Pancreas (tissue), 10 donors: ENCODE measurements at regions not wholly inside any gene's neighbourhood (a gene's known extent, or its start where the extent isn't known, plus 50 kb on each side); places are given as distances from the start of the nearest gene placed in this dataset.
"Not testable (repeated sequence)": the region's sequence is repeated elsewhere in the genome, so short reads cannot be mapped to it uniquely, and the experiment has no call there.

Experiments
- ATAC-seq, 4 donors: fragments of 200-7000 bp; cut with Tn5 transposase; one replicate each; pipeline versions ENCODE4 v1.8.0 to v1.9.1; 2020; ENCODE audit warnings: mild to moderate bottlenecking in 4 of 4, moderate library complexity in 4 of 4
- DNase-seq, 6 donors: peaks; one replicate each; pipeline ENCODE4 v3.0.0-alpha.2; 2020
- FAIRE-seq: peaks from 2 replicates; lab custom pipeline; 2012; peaks lifted over from hg19 to GRCh38; lab: Jason Lieb, UNC
- H3K27ac ChIP-seq, 4 donors: fragments of 200-600 bp; sonication (generic); 1 replicate in 3 of 4; 2 replicates in 1 of 4; pipeline versions ENCODE4 v1.5.0 to v1.8.0; 2020
- H3K27me3 ChIP-seq, 4 donors: fragments of 200-600 bp; one replicate each; pipeline ENCODE4 v1.8.0; 2021
- H3K36me3 ChIP-seq, 3 donors: fragments of 200-600 bp; sonication (generic) in 1 of 3; one replicate each; pipeline versions ENCODE4 v1.5.0 to v1.8.0; 2020 to 2021
- H3K4me1 ChIP-seq, 3 donors: fragments of 200-600 bp; one replicate each; pipeline ENCODE4 v1.8.0; 2021
- H3K4me3 ChIP-seq, 4 donors: fragments of 200-600 bp; sonication (generic) in 2 of 4; one replicate each; pipeline versions ENCODE4 v1.5.0 to v1.8.0; 2020 to 2021
- H3K9me3 ChIP-seq, 4 donors: fragments of 200-600 bp; one replicate each; pipeline ENCODE4 v1.8.0; 2021
- WGBS, 2 donors: extraction: QIAGEN DNeasy Blood & Tissue Kit; methylation state at CpG; one replicate each; pipeline ENCODE4 v1.1.7; 2013; 5-methylcytosine and 5-hydroxymethylcytosine counted together
- intact Hi-C, 3 donors: fragments of 100-400 bp; cut with DNase I; formaldehyde crosslinking; loops; one replicate each; pipeline versions ENCODE4 v1.11.1 to v1.14.2; 2022
- TF ChIP-seq, protein P1 (sequence below), 4 donors: fragments of 200-600 bp; sonication (generic) in 3 of 4; IDR thresholded peaks; one replicate each; pipeline versions ENCODE4 v1.5.0 to v1.8.0; 2021; ENCODE audit warnings: antibody characterized with exemption in 4 of 4
- donor health status: healthy with polysubstance abuse.
- donor health status: DM: no; HTN: no; CAD: no; lungs with moderate emphysema.
- donor health status: DM: no; HTN: no; CAD: no.
- donor health status: control.
- donor health status: control.
- donor health status: Bipolar disorder and iron deficiency.
- donor health status: DM: yes; HTN: yes; CAD: no.
- donor health status: DM: no; HTN: no; CAD: no.
- donor health status: DM: no; HTN: no; CAD: no.
- donor health status: DM: yes; HTN: yes; CAD: no.

DNA sequence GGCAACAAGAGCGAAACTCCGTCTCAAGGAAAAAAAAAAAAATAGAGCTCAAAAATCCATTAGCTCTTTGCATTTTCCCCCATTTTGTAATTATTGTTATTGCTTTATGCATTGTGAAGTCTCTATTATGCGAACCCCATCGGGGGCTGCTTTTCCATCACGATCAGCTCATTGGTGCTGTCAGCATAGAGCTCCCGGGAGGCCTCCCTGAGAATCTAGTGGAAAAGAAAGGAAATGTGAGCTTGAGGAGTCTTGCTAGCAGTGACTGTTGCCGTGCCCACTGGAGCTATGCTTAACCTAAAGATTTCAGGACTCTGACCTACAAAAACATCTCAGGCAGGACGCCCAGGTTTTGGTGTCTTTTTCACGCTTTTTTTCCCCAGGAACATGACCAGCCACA lies 102.6 kb upstream of the NDUFV2 start:
- no peaks in the 10 kb centered on the region for H3K27me3 ChIP-seq
- DNase-seq (no peak), FAIRE-seq (no peak), ATAC-seq (no peak)
- H3K4me1 ChIP-seq: no peaks in the 10 kb centered on the region
- no peaks in the 10 kb centered on the region for H3K36me3 ChIP-seq
- WGBS, 2 donors: 79 to 81% methylated on average over 9 of the region's 9 CpGs
- no peak overlapping the region for H3K27ac ChIP-seq
- TF ChIP-seq, protein P1, sequence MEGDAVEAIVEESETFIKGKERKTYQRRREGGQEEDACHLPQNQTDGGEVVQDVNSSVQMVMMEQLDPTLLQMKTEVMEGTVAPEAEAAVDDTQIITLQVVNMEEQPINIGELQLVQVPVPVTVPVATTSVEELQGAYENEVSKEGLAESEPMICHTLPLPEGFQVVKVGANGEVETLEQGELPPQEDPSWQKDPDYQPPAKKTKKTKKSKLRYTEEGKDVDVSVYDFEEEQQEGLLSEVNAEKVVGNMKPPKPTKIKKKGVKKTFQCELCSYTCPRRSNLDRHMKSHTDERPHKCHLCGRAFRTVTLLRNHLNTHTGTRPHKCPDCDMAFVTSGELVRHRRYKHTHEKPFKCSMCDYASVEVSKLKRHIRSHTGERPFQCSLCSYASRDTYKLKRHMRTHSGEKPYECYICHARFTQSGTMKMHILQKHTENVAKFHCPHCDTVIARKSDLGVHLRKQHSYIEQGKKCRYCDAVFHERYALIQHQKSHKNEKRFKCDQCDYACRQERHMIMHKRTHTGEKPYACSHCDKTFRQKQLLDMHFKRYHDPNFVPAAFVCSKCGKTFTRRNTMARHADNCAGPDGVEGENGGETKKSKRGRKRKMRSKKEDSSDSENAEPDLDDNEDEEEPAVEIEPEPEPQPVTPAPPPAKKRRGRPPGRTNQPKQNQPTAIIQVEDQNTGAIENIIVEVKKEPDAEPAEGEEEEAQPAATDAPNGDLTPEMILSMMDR (IDR thresholded peaks at IDR 0.05): no peak
- H3K4me3 ChIP-seq: no peak overlapping the region
- intact Hi-C loops: no loop called here
- no peaks in the 10 kb centered on the region for H3K9me3 ChIP-seq

DNA sequence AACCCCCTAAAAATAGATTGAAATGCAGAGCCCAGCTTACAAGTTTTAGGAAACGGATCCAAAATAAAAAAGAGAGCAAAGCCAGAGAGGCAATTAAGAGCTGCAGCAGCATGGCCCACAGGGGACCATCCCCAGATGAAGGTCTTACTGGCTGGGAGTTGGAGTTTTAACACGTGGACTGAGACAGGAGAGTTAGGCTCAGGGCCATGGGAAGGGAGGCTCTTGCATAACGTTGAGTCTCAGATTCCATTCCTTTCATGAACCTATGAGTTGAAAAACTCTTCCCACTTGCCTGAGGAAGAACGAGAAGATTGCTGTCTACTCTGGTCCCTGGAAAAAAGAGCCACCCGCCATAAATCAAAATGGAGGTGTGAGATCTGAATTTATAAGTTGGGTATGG lies 101.8 kb upstream of the NDUFV2 start:
- Histone ChIP-seq H3K4me3 (no peak overlapping the region), H3K36me3 (no peaks in the 10 kb centered on the region), H3K4me1 (no peaks in the 10 kb centered on the region), H3K9me3 (no peaks in the 10 kb centered on the region), H3K27me3 (no peaks in the 10 kb centered on the region), H3K27ac (no peak overlapping the region)
- TF ChIP-seq, protein P1 (IDR thresholded peaks at IDR 0.05): no peak
- ATAC-seq: no peak
- WGBS, 2 donors: 55 to 72% methylated on average over 5 of the region's 5 CpGs
- intact Hi-C loops: no loop called here
- DNase-seq: no peak
- FAIRE-seq: no peak

DNA sequence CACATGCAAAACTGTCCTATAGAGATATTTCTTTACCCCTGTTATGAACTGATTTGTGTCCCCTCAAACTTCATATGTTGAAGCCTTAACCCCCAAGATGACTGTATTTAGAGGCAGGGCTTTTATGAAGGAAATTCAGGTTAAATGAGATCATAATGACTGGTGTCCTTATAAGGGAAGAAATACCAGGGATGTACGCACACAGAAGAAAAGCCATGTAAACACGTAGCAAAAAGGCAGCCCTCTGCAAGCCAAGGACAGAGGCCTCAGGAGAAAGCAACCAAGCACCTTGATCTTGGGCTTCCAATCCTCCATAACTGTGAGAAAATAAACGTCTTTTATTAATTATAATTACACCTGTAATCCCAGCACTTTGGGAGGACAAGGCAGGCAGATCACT lies 101.3 kb upstream of the NDUFV2 start:
- DNase-seq (no peak), FAIRE-seq (no peak), ATAC-seq (no peak)
- Histone ChIP-seq H3K4me3 (no peak overlapping the region), H3K9me3 (no peaks in the 10 kb centered on the region), H3K4me1 (no peaks in the 10 kb centered on the region), H3K27me3 (no peaks in the 10 kb centered on the region), H3K27ac (no peak overlapping the region), H3K36me3 (no peaks in the 10 kb centered on the region)
- intact Hi-C loops: no loop called here
- 76 to 84% methylated on average over 3 of the region's 3 CpGs for WGBS, 2 donors
- TF ChIP-seq, protein P1 (IDR thresholded peaks at IDR 0.05): no peak

DNA sequence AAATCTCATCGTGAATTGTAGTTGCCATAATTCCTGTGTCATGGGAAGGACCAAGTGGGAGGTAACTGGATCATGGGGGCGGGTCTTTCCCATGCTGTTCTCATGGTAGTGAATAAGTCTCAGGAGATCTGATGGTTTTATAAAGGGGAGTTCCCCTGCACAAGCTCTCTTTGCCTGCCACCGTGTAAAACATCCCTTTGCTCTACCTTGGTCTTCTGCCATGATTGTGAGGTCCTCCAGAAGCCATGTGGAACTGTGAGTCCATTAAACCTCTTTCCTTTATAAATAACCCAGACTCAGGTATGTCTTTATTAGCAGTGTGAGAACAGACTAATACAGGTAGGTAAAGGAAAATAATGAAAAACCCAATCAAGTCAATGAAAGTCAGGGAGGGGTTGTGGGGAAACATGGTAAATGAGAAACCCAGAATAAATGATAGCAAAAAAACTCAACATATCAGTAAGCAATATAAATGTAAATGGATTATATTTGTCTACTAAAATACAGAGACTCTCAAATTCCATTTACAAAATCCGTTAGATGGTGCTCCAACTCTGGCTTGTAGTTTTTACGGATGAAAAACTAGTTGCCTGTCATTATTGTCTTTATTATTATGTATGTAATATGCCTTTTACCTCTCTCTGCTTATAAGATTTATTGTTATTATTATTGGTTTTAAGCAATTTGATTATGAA lies 98.9 kb upstream of the NDUFV2 start:
- Histone ChIP-seq H3K4me3 (no peak overlapping the region), H3K27me3 (no peaks in the 10 kb centered on the region), H3K9me3 (no peaks in the 10 kb centered on the region), H3K27ac (no peak overlapping the region), H3K4me1 (no peaks in the 10 kb centered on the region), H3K36me3 (no peaks in the 10 kb centered on the region)
- intact Hi-C loops: no loop called here
- ATAC-seq (no peak), FAIRE-seq (no peak), DNase-seq (no peak)
- 86 to 89% methylated on average over 5 of the region's 5 CpGs for WGBS, 2 donors
- TF ChIP-seq, protein P1 (IDR thresholded peaks at IDR 0.05): no peak

DNA sequence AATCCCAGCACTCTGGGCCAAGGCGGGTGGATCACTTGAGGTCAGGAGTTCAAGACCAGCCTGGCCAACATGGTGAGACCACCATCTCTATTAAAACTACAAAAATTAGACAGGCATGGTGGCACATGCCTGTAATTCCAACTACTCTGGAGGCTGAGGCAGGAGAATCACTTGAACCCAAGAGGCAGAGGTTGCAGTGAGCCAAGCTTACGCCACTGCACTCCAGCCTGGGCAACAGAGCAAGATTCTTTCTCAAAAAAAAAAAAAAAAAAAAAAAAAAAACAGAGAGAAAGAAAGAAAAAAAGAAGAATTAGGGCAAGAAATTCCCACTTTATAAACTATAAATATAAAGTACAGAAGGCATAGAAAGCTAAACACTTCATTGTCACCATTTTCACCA lies 98.2 kb upstream of the NDUFV2 start:
- FAIRE-seq, ATAC-seq, DNase-seq, H3K4me1 ChIP-seq, H3K9me3 ChIP-seq, H3K36me3 ChIP-seq, intact Hi-C loops, H3K27ac ChIP-seq, H3K27me3 ChIP-seq, H3K4me3 ChIP-seq: not testable (repeated sequence)
- 88 to 94% methylated on average over 2 of the region's 2 CpGs for WGBS, 2 donors

DNA sequence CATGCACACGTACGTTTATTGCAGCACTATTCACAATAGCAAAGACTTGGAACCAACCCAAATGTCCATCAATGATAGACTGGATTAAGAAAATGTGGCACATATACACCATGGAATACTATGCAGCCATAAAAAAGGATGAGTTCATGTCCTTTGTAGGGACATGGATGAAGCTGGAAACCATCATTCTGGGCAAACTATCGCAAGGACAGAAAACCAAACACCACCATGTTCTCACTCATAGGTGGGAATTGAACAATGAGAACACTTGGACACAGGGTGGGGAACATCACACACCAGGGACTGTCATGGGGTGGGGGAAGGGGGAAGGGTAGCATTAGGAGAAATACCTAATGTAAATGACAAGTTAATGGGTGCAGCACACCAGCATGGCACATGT lies 94.8 kb upstream of the NDUFV2 start:
- WGBS, 2 donors: 56 to 72% methylated on average over 3 of the region's 3 CpGs
- H3K36me3 ChIP-seq, ATAC-seq, DNase-seq, H3K27ac ChIP-seq, H3K9me3 ChIP-seq, H3K4me1 ChIP-seq, FAIRE-seq, H3K4me3 ChIP-seq, H3K27me3 ChIP-seq, intact Hi-C loops: not testable (repeated sequence)
